HG03064 (cell line): ENCODE measurements at regions not wholly inside any gene's neighbourhood (a gene's known extent, or its start where the extent isn't known, plus 50 kb on each side); places are given as distances from the start of the nearest gene placed in this dataset.
"Not testable (repeated sequence)": the region's sequence is repeated elsewhere in the genome, so short reads cannot be mapped to it uniquely, and the experiment has no call there.

Experiments
- ATAC-seq: cut with Tn5 transposase; IDR thresholded peaks from one replicate; pipeline ENCODE4 v1.9.1; 2021; ENCODE audit warnings: low read depth; ENCODE audit not compliant: unreplicated experiment

- ATAC-seq: no peak
Measured at GRCh38 chr5:54885636-54886035, 99.8 kb downstream of the ESM1 start.

DNA sequence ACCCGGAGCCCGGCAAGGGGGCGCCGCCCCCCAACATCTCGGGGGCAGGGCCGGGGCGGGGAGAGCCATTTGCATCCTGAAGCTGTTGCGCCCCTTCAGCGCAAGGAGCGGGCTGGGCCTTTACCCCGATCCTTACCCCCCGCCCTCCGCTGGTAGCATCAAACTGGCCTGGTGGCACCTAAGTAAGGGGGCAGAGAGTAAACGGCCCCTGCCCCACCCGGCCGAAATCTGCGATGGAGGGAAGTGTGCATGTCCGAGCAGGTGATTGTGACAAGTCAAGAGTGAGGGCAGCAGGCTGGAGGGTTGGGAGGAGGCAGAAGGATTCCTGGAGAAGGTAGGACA is 101.2 kb downstream of the ESM1 start:
- ATAC-seq: no peak

- ATAC-seq: no peak
Measured at GRCh38 chr5:54883374-54884194, 101.8 kb downstream of the ESM1 start.

- ATAC-seq: no peak
Measured at GRCh38 chr5:54882841-54883240, 102.6 kb downstream of the ESM1 start.

DNA sequence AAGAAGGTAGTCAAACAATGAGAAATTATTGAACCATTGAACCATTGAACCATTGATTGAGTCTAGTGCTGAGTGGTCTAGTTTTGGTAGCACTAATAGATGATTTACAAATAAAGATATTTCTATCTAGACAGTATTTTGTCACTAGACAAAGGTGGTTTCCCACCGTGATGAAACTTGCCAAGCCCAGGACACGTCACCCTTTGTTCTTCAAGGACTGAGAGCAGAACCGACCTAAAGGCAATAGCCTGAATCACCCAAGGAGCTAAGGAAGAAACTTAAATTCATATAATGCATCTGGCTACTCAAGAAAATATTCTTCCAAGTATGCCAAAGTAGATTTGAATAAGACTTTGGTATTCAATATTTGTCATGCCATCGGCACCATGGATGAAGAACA is 103.3 kb downstream of the ESM1 start:
- ATAC-seq: no peak

DNA sequence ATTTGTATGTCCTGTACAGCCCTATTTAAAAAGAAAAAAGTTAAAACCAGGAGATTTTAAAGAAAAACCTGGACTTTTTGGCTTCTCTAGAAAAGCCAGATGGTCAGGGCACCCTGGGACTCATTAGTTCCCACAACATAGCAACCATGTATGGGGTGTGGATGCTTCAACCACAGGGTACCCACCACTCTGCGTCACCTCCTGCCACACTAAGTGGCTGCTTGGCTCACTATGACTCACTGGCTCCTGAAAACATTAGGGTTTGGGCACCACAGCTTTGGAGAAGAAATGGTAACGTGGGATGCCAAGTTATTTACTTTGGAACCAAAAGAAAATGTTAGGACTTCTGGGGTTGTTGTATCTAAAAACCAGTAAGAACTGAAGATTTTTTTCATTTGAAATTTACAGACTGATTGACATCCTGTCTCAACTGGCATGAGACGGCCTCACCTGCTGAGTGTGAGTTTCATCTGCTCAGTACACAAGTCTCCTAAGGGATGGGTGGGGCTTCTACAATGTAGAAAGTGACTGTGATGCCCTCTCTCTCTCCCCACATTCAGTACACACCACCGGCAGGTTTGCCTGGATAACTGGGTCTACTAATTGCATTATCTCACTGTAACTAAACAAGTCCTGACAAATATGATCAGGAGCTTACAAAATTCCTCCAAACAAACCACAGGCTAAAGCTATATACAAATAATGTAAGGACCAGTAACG is 103.9 kb downstream of the ESM1 start:
- no peak for ATAC-seq

GRCh38 chr5:54876976-54877375 is 108.4 kb downstream of the ESM1 start:
- ATAC-seq: no peak

DNA sequence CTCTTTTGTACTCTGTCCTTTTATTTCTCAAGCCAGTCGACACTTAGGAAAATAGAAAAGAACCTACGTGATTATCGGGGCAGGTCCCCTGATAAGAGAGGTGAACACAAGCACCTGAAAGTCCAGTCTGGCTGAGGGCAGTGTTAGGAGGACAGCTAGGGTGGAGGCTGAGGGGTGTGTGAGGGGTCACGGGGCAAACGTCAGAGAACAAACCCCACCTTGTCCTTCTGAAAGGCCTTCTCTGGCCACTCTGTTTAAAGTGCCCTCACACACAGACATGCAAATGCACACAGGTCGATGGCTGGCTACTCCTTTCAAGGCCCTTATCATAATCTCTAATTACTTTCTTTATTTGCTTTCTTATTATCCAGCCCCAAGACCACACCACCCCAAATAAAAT is 108.8 kb downstream of the ESM1 start:
- ATAC-seq: no peak

DNA sequence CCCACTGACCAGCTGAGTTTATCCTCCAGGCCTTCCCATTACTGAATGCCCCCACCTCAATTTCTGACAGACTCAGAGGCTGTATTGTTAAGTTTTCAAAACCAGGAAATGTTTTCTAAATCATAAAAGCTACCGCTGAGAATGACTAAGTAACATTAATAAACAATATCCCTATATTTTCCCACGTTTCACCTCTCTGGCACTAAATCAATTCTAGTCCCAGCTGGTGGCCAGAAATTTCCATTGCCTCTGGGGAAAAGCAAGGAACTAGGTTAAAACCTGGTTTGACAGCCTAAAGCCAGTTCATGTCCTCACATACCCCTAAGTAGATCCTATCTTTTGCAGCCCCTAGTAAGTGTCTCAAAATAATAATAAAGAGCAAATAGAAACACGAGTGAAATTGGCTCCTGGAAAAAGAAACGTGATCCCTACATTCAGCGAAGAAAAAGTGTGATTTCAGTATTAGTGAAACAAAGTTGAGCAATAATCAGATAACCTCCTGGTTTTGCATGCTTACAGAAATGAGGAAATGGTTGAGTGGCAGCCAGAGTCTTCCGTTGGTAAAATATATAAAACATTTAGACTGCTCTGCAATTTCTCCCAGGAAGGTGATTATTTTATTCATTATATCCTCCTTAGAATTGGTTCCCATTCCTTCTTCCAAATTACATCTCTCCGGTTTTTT is 110.9 kb downstream of the ESM1 start:
- no peak for ATAC-seq

DNA sequence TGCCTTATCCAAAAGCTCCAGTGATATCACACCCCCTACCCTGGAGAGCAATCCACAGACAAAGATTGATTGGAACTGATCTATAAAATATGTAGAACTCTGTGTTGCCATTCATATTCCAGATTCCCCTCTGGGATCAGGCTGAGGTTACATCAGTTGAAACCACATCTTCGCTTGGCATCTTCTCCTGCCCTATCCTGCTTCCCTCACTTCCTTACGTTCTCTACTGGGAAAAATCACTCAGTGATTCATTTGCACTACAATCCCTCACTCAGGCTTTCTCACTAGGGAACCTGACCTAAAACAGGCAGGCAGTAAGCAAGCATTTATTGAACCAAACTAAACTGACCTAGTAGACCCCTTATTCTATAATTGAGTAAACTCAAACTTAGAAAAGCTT is 111.7 kb downstream of the ESM1 start:
- no peak for ATAC-seq

DNA sequence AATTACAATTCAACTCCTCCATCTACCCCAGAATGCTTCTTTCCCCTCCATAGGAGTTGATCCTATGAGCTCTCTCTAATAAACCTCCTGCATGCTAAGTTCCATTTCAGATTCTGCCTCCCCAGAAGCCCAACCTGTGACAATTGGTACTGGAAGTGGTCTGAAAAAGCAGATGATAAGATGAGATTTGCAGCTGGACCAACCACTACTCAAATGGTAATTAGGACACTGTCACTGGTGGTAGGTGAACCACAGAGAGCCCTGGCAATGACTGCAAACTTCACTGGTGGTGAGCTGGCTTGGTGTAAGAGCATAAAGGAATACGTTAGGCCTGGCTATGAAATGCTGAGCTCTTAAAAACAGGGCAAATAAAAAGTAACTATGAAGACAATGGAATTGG is 112.6 kb downstream of the ESM1 start:
- no peak for ATAC-seq

DNA sequence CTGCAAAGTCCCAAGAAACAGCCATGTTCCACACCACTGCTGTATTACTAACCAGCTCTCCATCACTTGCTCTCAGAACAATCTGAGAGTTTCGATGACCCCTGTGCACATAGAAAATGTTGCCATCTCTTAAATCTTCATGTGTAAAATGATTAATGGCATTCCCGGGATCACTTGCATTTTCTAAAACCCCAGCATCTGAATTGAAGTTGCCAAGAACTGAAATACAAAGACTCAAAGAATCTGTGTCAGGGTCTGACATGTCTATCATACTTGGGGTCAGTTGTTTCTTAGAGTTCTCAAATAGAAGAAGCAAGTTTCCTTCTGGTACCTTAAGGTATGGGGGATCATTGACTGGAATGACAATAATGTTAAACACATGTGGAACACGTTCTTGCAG is 115.1 kb downstream of the ESM1 start:
- ATAC-seq: no peak

- no peak for ATAC-seq
Measured at GRCh38 chr5:54869691-54870090, 115.7 kb downstream of the ESM1 start.

DNA sequence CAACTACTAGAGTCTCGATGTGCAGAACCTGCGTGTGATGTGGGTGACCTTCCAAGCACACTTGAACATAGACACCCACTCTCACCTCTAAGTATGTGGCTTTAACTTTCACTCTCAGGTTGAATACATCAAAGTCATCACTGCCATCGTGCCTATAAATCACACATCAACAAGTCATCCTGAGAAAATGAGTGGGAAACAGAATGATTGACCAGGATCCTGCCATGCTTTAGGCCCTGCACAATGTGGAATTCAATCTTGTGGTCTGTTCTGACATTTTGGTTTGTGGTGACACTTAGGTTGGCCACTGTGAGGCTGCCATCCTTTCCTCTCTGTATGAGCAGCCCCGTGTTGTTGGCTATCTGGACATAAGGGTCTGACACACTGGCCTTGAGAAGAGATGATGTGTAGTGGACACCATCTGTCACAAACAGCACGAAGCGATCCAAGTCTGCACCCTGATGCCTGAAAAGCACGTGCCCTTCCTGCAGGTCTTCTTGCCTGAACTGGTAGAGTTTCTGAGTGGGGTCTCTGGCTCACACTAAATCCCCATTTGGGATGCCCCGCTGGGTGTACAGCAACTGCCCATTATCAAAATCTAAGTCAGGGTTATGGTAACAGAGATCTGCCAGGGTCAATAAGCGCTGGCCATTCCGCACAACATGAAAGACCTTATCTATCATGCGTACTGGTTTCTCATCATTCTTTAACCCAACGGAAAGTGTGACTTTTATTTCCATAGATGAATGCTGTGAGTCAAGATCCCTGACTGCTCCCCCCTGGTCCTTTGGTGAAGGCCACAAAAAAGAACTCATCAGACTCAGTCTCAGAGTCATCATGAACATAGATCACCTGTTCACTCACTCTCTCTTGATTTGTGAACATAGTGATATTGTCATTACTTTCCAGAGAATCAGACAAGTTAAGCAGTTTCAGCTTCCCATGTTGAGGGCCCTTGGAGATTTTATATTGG is 116.6 kb downstream of the ESM1 start:
- ATAC-seq: no peak

DNA sequence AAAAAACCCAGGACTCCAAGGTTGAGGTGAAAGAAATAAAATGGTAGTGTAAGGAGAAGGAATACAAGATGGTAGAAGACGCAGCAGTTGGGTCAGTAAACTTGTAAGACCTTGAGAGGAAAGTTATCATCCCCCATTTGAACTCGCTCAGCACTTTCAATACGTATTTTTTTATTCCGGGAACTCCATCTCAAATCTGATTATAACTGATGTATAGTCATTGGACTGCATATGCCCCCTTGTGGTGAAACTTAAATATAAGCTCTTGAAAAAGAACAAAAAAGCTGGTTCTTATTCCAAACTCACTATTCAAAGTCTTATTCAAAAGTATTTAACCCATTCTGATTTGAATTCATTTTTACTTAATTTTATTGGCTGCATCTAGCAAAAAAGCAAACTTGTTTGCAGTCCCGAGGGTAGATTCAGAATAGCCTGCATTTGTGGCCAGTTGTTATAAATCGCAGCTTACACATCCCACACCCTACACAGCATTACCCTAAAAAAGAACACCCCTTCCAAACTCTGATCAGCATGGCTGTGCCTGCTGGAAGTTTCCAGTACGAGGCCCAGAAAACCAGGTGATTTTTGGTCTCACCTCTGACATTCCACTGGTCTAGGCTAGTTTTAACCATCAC is 118.0 kb downstream of the ESM1 start:
- ATAC-seq: no peak

DNA sequence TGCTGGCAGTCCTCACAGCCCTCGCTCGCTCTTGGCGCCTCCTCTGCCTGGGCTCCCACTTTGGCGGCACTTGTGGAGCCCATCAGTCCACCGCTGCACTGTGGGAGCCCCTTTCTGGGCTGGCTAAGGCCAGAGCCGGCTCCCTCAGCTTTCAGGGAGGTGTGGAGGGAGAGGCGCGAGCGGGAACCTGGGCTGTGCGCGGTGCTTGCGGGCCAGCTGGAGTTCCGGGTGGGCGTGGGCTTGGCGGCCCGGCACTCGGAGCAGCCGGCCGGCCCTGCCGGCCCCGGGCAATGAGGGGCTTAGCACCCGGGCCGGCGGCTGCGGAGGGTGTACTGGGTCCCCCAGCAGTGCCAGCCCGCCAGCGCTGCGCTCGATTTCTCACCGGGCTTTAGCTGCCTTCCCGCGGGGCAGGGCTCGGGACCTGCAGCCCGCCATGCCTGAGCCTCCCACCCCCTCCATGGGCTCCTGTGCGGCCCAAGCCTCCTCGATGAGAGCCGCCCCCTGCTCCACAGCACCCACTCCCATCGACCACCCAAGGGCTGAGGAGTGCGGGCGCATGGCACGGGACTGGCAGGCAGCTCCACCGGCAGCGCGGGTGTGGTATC is 120.4 kb downstream of the ESM1 start:
- ATAC-seq: not testable (repeated sequence)

DNA sequence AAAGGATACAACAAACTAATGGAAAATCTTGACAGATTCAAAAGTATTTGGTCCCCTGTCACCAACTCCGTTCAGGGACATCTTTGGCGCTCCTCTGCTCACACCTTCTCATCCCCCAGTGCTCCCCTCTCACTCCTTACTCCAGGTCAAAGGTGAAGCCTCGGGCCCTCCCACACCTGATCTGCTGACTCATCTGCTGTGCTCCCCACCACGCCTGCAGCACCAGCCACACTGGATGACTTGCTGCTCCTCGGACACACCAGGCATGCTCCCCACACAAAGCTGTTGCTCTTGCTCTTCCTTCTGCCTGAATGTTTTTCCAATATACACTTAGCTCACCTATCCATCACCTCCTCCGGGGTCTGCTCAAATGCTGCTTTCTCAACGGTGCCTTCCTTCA is 123.4 kb downstream of the ESM1 start:
- ATAC-seq: no peak

DNA sequence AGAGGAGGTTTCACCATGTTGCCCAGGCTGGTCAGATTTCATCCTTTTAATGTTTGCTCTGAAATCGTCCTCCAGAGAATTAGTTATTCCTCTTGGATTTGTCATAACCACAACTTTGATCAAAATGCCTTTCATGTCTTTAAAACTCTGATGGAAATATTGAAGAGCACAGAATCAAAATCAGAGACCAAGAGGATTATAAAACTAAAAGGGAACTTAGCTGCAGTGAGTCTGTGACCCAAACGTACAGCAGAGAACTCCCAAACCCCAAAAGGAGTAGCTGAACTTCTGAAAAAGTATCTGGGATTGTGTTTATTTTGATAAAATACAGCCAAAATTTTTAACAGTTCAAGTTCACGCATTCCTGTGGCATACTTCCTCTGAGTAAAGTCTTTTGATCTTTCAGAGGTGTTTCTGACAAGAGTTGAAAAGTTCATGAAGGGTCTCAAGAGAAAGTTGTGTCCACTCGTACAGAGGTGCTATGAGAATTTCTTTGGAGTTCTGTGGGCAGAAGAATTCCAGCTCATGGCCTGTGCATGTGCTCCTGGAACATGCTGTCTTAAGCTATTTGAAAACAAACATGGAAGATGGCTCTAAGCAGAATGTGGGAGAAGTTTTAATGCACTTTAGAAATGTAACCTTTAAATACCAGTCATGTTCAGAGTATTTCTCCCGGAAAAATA is 124.0 kb downstream of the ESM1 start:
- no peak for ATAC-seq

GRCh38 chr5:54860321-54860720 is 125.1 kb downstream of the ESM1 start:
- no peak for ATAC-seq
